B cell (primary cell): ENCODE measurements at regions not wholly inside any gene's neighbourhood (a gene's known extent, or its start where the extent isn't known, plus 50 kb on each side); places are given as distances from the start of the nearest gene placed in this dataset.
"Not testable (repeated sequence)": the region's sequence is repeated elsewhere in the genome, so short reads cannot be mapped to it uniquely, and the experiment has no call there.

ENCODE experiments used
- EZH2 ChIP-seq: IDR thresholded peaks from 2 replicates; pipeline ENCODE4 v1.6.1; 2012; ENCODE audit warnings: borderline replicate concordance, low read depth, mild to moderate bottlenecking, moderate library complexity, low read length; ENCODE audit not compliant: insufficient read depth, poor library complexity, severe bottlenecking
- TF ChIP-seq, protein P1 (sequence below): fragments of 200-600 bp; IDR thresholded peaks from one replicate; pipeline ENCODE4 v1.8.0; 2022; ENCODE audit warnings: antibody characterized with exemption, mild to moderate bottlenecking

DNA sequence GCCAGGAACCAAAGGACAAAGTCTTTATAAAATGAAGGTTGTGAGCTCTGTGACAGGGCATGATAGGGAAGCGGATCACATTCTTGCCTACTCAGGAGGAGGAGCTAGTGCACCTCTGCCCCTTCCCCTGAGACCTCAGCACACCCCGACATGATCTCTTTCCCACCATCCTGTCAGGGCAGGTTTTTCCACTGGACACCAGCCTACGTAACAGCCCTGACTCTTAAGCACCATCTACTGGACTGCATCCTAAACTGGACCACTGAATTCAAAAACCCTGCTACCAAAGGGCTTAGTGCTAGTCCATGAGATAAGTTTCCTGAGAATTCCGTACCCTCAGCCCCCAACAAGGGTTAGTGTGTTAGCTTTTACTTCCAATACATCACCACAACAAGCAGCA lies 166.4 kb downstream of the FAM72C start:
- TF ChIP-seq, protein P1, sequence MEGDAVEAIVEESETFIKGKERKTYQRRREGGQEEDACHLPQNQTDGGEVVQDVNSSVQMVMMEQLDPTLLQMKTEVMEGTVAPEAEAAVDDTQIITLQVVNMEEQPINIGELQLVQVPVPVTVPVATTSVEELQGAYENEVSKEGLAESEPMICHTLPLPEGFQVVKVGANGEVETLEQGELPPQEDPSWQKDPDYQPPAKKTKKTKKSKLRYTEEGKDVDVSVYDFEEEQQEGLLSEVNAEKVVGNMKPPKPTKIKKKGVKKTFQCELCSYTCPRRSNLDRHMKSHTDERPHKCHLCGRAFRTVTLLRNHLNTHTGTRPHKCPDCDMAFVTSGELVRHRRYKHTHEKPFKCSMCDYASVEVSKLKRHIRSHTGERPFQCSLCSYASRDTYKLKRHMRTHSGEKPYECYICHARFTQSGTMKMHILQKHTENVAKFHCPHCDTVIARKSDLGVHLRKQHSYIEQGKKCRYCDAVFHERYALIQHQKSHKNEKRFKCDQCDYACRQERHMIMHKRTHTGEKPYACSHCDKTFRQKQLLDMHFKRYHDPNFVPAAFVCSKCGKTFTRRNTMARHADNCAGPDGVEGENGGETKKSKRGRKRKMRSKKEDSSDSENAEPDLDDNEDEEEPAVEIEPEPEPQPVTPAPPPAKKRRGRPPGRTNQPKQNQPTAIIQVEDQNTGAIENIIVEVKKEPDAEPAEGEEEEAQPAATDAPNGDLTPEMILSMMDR: not testable (repeated sequence)
- TF ChIP-seq EZH2: not testable (repeated sequence)
